Adrenal gland (tissue), 9 donors: ENCODE measurements at regions not wholly inside any gene's neighbourhood (a gene's known extent, or its start where the extent isn't known, plus 50 kb on each side); places are given as distances from the start of the nearest gene placed in this dataset.

Source experiments
- DNase-seq, 7 donors: peaks; one replicate each; pipeline ENCODE4 v3.0.0-alpha.2; 2019 to 2020
- H3K27ac ChIP-seq, 5 donors: fragments of 200-600 bp; sonication (generic) in 4 of 5; 1 replicate in 3 of 5; 2 replicates in 2 of 5; pipeline versions ENCODE4 v1.5.1 to v1.8.0; 2016 to 2020; ENCODE audit warnings: mild to moderate bottlenecking in 1 of 5
- H3K27me3 ChIP-seq: fragments of 200-600 bp; 2 replicates; pipeline ENCODE4 v1.8.0; 2021
- H3K36me3 ChIP-seq, 2 donors: fragments of 200-600 bp; replicated peaks in 1 of 2; 1 replicate in 1 of 2; 2 replicates in 1 of 2; pipeline versions ENCODE4 v1.5.1 to v1.8.0; 2018 to 2022
- H3K4me1 ChIP-seq, 2 donors: fragments of 200-600 bp; replicated peaks in 1 of 2; 1 replicate in 1 of 2; 2 replicates in 1 of 2; pipeline versions ENCODE4 v1.5.1 to v1.8.0; 2018 to 2021
- H3K4me3 ChIP-seq, 4 donors: fragments of 200-600 bp; sonication (generic) in 3 of 4; one replicate each; pipeline ENCODE4 v1.5.1; 2016 to 2018
- H3K9me3 ChIP-seq, 3 donors: fragments of 200-600 bp; sonication (generic) in 1 of 3; replicated peaks in 1 of 3; 1 replicate in 2 of 3; 2 replicates in 1 of 3; pipeline versions ENCODE4 v1.5.1 to v1.8.0; 2016 to 2021
- CTCF ChIP-seq, 6 experiments: fragments of 450-650 bp in 4 of 6; fragments of 200-600 bp in 2 of 6; sonication (generic) in 1 of 6; IDR thresholded peaks; 1 replicate in 5 of 6; 2 replicates in 1 of 6; pipeline versions ENCODE4 v1.5.1 to v1.8.0; 2016 to 2021; ENCODE audit warnings: antibody characterized with exemption in 6 of 6, mild to moderate bottlenecking in 2 of 6, moderate library complexity in 1 of 6
- POLR2A ChIP-seq, 2 donors: fragments of 450-650 bp; IDR thresholded peaks; one replicate each; pipeline ENCODE4 v1.6.1; 2017; ENCODE audit warnings: antibody characterized with exemption in 2 of 2, mild to moderate bottlenecking in 2 of 2, moderate library complexity in 1 of 2
- WGBS, 4 donors: extraction: QIAGEN DNeasy Blood & Tissue Kit in 2 of 4; methylation state at CpG; one replicate each; pipeline versions ENCODE4 v1.1.5 to v1.1.7; 2013 to 2017; 5-methylcytosine and 5-hydroxymethylcytosine counted together
- intact Hi-C, 2 donors: fragments of 100-400 bp; cut with DNase I; formaldehyde crosslinking; loops; one replicate each; pipeline versions ENCODE4 v1.14.1 to v1.15.0; 2022 to 2023
- donor health status: healthy with polysubstance abuse.
- donor health status: Bipolar disorder and iron deficiency.
- donor health status: DM: yes; HTN: yes; CAD: no.
- donor health status: DM: no; HTN: no; CAD: no.
- donor health status: DM: no; HTN: no; CAD: no.

GRCh38 chr13:99869830-99870229 lies 101.7 kb downstream of the ZIC5 start:
- no peaks in the 10 kb centered on the region for H3K36me3 ChIP-seq
- no peaks in the 10 kb centered on the region for H3K27me3 ChIP-seq
- intact Hi-C loops, result no loop called here
- H3K4me3 ChIP-seq, result no peak overlapping the region
- no peak for DNase-seq
- no peaks in the 10 kb centered on the region for H3K9me3 ChIP-seq
- no peak for TF ChIP-seq POLR2A (IDR thresholded peaks at IDR 0.05)
- TF ChIP-seq CTCF (IDR thresholded peaks at IDR 0.05), result no peak
- no peaks in the 10 kb centered on the region for H3K4me1 ChIP-seq
- no peak overlapping the region for H3K27ac ChIP-seq
- WGBS, 4 donors, result 86 to 98% (median 95%) methylated on average over 1 of the region's 1 CpG

DNA sequence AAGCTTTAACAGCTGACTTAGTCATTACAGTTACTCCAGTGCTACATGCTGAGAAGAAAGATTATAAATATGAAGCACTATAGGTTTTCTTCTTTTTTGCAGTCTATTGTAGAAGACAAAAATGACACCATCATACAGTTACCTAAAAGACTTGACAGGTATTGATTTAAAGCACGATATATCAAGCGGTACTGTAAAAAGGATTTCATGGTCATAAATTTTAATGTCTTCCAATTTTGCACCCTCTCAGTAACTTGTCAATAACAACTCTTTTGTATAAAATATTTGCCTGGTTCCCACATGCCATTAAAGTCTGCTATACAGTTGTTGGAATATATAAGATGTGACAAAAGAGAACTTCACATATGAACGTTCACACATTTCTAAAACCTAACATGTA lies 102.8 kb downstream of the ZIC5 start:
- H3K9me3 ChIP-seq, result no peaks in the 10 kb centered on the region
- no peaks in the 10 kb centered on the region for H3K27me3 ChIP-seq
- no peak for DNase-seq
- WGBS, 4 donors, result 84 to 94% (median 91%) methylated on average over 3 of the region's 3 CpGs
- intact Hi-C loops, result no loop called here
- no peaks in the 10 kb centered on the region for H3K36me3 ChIP-seq
- no peaks in the 10 kb centered on the region for H3K4me1 ChIP-seq
- no peak overlapping the region for H3K4me3 ChIP-seq
- TF ChIP-seq POLR2A (IDR thresholded peaks at IDR 0.05) (no peak), CTCF (IDR thresholded peaks at IDR 0.05) (no peak)
- no peak overlapping the region for H3K27ac ChIP-seq

DNA sequence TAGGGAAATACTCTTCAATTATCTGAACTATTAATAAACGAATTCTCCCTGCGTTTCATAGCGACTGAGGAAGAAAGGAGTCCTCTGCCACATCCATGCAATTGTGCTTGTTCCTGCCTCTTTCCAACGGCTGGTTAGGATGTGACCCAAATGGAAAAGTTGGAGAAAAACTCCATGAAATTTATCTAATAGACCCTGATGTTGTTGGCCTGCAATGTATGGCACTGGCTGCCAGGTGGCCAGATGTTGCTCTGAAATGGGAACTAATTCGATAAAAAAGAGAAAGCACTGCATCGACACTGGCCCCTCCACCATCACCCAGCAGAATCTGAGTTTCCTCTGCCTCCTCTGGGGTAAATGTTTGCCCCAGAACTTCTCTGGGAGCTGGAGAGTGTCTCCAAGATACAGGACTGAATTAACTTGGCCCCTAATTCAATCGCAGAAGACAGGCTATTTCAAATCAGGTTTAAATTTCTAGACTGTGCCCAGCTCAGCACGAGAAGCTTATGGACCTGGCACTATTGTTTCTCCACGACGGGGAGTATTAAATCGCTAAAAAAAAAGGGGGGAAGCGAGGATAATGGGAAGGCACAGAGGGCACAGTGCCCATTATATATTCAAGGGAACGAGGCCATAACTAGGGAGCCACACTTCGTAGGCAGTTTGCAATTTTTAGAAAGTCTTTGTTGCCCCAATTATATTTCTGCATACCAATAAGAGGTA lies 103.9 kb downstream of the ZIC5 start:
- no peak overlapping the region for H3K27ac ChIP-seq

GRCh38 chr13:99866781-99867180 lies 104.8 kb downstream of the ZIC5 start:
- WGBS, 4 donors, result 97 to 99% (median 98%) methylated on average over 7 of the region's 7 CpGs
- Histone ChIP-seq H3K27ac (no peak overlapping the region), H3K27me3 (no peaks in the 10 kb centered on the region), H3K4me3 (no peak overlapping the region), H3K36me3 (no peaks in the 10 kb centered on the region), H3K9me3 (no peaks in the 10 kb centered on the region), H3K4me1 (no peaks in the 10 kb centered on the region)
- TF ChIP-seq CTCF (IDR thresholded peaks at IDR 0.05), result no peak
- TF ChIP-seq POLR2A (IDR thresholded peaks at IDR 0.05), result no peak
- intact Hi-C loops, result no loop called here
- DNase-seq, result no peak

More for the DNA sequence above, 103.9 kb downstream of the ZIC5 start:
- intact Hi-C loops, result no loop called here
- Histone ChIP-seq H3K4me1 (no peaks in the 10 kb centered on the region), H3K27me3 (no peaks in the 10 kb centered on the region), H3K4me3 (no peak overlapping the region), H3K9me3 (no peaks in the 10 kb centered on the region), H3K36me3 (no peaks in the 10 kb centered on the region)
- no peak for DNase-seq
- TF ChIP-seq POLR2A (IDR thresholded peaks at IDR 0.05) (no peak), CTCF (IDR thresholded peaks at IDR 0.05) (no peak)
- WGBS, 4 donors, result 89 to 94% (median 92%) methylated on average over 14 of the region's 14 CpGs
